ENCODE measurements at regions not wholly inside any gene's neighbourhood (a gene's known extent, or its start where the extent isn't known, plus 50 kb on each side); places are given as distances from the start of the nearest gene placed in this dataset.

DNA sequence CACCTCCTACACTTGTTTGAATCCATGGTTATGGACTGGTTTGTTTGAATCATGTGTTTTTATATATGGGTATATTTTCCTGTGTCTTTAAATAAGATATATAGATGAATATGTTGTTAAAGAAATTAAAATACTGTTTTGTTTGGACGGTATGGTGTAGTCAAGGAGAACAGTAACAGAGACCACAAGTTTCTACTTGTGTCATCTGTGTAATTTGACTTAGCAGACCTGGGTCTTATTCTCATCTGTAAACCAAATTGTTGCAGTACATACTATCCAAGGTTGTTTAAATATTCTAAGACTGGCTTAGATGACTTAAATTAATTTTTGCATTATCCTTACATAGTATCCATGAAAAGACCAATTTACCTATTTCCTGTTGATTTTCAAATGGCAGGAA lies 361.1 kb upstream of the SLITRK1 start:
- no peak for FAIRE-seq

DNA sequence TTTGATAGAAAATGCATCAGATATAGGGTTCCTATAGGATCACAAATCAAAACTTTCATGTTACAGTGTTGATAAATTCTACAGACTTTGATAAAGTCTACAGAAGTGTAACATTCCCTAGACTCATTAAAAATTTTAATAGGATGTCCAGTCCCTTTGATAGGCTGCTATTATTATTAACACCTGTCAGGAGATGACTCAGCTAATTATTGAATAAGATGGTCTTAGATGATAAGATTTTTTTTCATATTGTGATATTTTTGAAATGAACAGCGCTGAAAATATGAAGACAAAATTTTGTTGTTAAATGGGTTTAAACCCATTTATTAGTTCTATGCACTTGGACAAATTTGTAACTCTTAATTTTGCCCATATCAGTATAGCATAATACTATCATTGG lies 356.8 kb upstream of the SLITRK1 start:
- FAIRE-seq = no peak

DNA sequence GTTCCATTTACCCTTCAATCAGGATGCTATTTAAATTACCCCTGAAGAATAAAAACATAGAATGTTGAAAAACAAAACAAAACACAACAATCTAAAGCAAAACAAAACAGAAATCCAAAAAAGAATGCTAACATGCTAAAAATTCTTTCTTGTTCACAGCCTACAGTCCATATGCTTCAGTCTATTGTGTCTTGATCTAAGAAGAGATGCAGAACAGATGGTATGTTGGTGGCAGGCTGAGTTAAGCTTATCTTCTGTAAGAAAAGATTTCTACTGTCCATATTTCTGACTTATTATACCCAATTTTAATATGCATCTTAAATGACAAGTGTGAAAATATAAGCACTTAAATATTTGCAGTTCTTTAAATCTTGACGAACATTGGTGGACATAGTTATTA lies 356.1 kb upstream of the SLITRK1 start:
- no peak for FAIRE-seq

DNA sequence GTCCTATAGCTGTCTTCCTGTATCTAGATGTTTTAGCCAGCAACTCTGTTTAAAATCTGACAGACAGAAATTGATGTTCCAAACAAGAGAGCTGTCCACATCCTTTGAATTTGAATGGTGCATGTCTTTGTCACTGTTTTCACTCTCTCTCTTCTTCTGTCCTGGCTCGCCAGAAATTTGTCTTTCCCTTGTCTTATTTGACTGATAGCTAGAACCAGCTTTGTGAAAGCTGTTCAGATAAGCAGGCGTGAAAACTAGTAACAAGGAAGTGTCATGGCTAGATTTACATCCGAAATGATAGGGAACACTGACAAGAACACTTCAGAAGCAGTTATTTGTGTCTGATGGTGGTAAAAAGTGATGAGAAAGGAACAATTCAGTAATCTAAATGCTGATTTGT lies 354.9 kb upstream of the SLITRK1 start:
- no peak for FAIRE-seq

DNA sequence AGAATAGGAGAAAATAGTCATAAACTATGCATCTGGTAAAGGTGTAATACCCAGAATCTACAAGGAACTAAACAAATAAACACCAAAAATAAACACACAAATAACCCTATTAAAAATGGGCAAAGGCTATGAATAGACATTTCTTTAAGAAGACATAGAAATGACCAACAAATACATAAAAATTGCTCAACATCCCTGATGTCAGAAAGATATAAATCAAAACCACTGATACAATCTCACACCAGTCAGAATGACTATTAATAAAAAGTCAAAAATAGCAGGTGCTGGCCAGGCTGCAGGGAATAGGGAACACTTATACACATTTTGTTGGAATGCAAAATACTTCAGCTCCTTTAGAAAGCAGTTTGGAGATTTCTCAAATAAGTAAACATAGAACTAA lies 352.1 kb upstream of the SLITRK1 start:
- FAIRE-seq = no peak

DNA sequence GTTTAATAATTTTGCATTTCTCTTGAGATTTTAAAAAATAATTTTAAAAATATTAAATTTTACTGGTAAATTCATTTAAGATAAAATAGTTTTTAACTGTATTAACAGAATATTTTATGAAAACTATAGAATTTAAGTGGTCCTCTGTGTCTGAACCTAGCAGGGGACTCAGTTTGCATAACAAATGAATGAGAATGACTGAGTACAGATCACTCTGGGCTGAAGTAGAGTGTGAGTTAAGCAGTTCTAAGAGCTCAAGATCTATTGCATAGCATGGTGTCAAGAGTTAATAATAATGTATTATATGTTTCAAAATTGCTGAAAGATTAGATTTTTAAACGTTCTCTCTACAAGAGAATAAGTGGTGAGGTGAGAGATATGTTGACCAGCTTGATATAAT lies 348.3 kb upstream of the SLITRK1 start:
- FAIRE-seq = no peak

DNA sequence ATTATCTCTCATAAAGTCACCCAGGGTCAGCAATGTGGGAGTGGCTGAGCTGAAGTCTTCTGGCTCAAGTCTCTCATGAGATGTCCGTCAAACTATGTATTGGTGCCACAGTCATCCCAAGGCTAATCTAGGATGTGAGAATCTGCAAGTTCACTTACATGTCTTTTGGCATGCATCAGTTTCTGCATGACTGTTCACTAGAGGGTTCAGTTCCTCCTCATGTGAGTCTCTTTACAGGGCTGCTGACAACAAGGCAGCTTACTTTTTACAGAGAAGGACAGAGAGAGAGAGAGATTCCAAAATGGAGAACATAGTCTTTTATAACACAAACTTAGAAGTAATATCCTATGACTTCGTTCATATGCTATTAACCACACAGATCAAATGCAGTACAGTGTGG lies 328.8 kb upstream of the SLITRK1 start:
- FAIRE-seq = no peak

DNA sequence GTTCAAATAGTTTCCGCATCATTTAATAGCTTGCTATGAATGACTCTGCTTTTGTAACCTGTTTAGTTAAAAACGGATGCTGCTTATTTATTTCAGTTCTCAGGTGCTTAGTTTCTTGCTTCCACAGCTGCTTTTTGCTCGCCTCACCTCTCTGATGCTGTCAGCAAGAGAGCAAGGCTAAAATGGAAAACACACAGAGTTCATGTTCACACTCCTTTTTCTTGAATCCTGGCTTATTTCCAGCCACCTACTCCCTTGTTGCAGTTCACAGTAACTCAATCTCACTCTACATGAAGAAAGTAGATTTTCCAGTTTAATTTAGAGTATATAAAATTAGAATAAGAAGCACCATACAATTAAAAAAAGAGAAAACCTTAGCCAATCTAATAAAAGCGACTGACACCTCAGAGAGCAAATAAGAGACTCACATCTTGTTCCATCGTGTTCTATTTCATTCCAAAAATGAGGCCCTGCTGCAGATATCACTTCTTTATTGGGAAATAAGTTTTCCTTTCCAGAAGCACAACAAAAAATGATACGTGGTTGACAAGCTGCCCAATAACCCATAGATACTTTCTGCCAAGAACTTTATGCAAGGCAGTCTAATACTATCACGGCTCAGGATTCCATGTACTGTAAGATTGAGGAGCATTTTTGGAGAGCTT lies 326.1 kb upstream of the SLITRK1 start:
- no peak for FAIRE-seq

DNA sequence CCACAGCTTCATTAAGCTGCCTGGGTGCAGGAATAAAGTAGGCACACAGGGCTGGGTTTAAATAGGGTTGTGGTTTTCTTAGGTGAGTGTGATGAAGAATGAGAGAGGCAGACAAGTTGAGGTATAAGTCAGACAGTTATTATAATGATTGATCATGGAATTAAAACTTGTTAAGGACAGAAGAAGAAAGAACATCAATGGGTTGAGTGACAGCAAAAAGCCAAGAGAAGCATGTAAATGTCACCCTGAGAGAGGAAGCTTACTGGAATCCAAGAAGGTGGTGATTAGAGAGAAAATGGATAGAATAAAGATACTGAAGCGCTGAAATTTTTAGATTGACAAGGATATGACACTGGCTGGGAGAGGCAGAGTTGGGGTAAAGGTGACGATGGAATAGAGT lies 325.2 kb upstream of the SLITRK1 start:
- FAIRE-seq = no peak

DNA sequence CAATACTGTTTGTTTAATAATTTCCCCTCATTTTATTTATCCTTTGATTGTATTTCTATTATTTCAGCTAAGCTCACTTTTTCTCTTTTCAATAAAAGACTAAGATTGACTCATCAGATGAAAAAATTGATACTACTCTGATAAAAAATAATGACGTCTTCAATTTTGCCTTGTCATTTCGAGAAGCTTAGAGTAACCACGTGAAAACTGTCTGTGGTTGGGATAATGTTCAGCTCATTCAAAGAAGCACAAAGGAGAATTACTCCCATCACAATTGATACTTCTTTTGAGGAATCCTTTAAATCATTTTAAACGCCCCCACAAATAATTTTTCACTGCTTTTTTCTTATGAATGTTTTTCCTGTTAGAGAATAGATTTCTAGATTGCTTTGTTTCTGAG lies 318.7 kb upstream of the SLITRK1 start:
- no peak for FAIRE-seq

DNA sequence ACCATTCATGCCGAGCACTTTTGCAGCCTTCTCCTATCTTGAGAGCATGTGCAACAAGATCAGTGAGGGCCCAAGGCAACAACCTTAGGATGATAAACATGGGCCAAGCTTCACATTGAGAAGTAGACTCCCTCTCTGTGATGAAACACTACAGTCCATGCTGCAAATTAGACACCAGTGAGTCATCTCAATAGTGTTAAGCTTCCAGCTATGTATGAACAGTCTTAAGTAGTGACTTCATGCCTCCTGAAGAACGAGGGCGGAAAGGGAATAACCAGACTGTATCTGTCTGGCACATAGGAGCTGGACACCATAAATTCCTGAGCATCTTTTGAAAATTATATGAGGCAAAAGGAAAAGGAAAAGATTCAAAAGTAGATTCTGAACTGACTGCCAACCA lies 309.9 kb upstream of the SLITRK1 start:
- no peak for FAIRE-seq

DNA sequence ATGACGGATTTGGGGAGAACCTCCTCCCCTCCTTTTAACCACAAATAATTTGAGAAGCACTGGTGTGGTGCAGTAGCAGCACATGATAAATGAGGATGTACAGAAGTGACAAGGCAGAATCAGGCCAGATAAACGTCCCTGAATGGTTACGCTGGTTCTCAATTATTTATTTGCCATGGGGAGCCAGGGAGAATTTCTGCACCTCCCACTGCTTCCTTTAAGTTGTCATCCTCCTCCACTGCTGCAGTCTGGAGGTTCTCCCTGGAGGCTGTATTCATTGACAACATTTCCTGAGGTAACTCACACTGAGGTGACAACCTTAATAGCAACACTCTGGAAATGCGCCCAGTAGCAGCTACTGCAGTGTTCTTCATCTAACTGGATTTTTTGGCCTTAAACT lies 308.9 kb upstream of the SLITRK1 start:
- no peak for FAIRE-seq

DNA sequence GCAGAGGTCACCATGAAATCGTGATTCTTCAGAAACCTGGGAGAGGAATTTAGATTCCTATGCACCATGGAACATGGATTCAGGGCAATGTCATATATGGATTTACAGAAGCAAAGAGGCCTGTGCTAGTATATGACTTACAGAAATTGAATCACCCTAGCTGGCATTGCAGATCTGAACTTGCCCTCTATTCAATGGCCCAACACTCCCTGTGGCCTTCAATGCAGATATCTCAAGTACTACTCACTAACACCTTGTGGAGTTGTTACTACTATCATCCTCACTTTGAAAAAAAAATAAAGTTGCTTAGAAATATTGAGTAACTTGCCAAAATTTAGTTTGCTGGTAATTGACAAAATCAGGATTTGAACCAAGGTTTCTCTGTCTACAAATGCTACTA lies 305.4 kb upstream of the SLITRK1 start:
- no peak for FAIRE-seq

DNA sequence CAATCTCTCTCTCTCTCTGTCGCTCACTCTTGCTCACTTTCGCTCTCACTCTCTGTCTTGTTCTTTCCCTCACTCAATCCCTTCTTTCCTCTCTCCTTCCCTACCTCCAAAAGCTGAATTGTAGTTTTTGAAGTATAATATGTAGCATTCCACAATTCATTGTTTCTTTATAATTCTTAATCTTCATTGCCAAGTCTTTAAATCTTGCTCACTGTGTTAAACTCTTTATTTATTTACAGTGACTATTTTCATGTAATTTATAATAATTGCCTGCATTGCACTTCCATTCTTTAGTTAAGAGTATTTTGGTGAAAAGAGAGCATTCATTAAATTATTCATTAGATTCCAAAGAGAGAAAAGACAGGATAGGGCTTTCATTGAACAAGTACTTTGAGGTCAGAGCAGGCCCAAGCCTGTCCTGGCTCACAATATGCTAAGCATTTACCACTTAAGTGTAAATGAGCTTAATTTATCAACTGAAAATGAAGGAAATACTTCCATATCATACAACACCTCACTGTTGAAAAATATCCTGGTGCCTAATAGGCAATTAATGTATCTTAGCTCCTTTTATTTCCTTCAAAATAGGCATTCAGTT lies 257.4 kb upstream of the SLITRK1 start:
- no peak for FAIRE-seq

DNA sequence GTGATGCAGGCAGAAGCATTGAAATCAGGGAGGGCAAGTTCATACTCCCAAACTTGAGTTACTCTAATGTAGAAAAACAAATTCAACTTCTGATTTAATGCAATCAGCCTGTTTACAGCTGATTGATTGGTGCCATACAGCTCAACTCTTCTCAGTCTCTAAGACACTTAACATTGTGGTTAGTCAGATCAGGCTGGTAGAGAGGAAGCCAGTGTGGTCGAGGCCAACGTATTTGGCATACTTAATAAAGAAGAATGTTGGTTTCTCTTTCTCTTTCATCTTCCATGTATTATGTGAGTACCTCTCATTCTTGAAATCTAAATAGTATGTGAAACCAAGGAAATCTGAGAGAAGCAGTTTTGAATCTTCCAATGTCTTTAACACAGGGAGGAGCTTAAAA lies 255.0 kb upstream of the SLITRK1 start:
- no peak for FAIRE-seq

DNA sequence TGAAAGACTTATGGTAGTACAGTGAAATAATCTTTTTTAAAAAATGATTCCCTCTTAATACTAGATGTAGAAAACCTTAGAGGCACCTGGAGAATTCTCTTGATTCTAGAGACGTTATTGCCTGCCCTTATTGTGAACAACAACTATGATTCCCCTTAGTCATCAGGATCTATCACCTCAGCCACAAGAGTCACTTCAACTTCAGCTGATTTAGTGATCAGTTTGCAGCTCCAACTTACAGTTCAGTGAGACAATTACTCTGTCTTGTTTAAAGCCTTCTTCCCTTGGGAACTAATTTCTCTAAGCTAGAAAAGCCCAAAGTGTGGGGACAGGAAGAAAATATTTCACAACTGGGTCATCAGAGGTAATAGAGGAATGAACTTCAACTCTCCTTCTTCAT lies 254.3 kb upstream of the SLITRK1 start:
- no peak for FAIRE-seq

DNA sequence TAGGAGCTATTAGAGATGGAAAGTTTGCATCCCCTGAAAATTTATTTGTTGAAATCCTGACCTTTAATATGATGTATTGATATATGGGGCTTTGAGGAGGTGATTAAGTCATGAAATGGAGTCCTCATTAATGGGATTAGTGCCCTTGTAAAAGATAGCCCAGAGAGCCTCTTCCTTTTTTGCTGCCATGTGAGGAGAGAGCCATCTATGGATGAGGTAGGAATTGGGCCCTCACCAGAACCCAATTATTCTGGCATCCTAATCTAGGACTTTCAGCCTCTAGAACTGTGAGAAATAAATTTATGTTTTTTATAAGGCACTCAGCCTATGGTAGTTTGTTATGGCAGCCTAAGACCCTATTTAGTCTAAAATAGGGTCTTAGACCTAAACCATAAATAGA lies 250.2 kb upstream of the SLITRK1 start:
- FAIRE-seq = no peak

DNA sequence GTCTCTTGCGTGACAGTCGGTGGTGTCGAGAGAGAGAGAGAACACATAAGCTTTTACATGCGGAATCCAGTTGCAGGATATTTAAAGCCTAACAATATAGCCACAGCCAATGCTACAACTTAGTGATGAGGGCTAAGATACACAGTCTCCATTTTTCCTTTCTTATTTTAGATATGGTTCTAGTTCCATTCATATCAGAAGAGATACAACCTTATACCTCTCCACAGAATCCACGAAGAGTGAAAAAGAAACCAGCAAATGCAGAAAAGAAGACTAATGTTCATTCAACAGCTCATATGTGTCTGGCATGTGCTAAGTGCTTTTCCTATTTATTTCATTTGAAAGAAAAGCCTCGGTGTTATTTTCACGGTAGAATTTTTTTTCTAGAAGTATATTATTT lies 249.0 kb upstream of the SLITRK1 start:
- FAIRE-seq = no peak

DNA sequence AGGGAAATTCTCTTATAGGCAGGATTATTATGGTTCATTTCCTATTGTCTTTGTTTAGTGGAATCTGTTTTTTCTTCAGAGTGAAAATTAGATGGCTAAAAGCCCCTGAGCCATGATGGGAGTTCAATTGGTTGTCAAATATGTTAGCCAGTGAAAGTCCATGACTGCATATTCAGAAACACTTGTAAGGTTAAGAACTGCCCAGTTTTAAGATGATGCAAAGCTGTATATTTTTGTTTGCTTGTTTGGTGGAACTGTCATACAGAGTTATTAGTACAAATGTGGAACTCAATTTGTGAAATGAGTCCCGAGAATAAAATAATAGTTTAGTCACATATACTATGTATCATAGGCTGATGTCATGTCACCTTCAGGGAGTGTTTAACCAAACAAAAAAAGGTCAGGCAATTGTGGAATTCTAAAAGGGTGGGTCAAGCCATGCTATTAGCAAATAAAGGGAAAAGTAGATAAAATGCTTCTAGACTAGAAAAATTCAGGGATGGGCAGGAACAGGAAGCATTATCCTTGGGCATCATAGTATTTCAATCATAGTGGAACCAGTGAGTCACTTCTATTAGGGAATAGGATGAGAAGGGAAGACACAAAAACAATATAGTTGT lies 248.3 kb upstream of the SLITRK1 start:
- FAIRE-seq = no peak

DNA sequence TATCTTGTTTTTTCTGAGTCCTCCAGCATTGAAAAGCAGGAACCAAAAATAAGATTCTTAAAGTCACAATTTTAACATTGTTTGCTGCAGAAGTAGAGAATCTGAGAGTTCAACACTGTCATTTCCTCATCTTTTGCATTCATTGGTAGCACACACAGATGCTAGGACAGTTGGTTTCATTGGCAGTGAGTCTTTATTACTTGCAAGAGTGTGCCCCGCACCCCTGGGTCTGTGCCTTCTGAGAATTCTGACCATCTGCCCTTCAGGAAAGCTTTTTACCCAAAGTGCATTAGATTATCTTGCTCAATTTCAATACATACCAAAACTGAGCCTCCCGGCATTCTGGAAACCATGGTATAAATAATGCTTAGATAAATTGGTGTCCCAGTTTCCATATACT lies 247.7 kb upstream of the SLITRK1 start:
- no peak for FAIRE-seq

DNA sequence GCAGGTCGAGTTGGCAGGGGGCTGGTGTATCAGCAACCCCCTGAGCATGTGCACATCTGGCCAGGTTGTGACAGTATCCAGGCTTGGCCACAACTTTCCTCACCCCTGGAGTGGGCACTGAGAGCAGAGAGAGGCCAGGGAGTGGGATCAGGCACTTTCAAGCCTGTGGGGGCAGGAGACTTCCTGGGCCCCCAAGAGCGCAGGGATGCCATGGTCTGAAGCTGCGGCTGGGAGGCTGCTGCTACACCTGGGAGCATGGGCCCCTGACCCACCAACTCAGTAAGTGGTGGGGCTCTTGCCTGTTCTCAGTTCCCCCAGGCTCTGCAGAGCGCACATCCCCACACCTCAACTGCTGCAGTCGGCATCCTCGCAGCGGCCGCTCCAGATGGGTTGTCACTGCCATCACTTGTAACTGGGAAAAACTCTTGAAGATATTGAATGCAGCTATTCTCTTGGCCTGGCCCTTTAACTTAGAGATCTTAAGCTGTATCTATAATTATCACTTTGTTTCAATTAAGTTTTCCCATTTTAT lies 245.4 kb upstream of the SLITRK1 start:
- no peak for FAIRE-seq

DNA sequence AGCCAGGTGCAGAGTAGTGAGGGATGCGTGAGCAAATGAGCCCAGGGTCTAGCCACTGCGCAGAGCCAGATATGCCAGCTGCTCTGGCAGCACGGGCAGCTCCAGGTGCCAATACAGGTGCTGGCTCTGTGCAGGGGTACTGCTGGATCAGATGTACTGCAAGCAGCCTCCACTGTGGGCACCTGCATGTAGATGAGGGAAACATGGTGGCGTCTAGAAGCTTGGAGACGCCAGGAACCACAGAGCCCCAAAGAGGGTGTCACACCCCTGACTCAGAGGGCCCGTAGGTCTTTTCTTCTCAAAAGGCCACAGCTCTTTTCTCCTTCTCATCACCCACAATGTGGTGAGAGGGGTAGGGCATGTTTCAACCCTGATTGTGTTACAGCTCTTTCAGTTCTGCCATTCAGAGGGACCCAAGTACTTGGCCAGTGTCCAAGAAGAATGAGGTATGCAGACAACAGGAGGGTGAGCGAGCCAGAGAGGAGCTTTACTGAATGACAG lies 244.4 kb upstream of the SLITRK1 start:
- FAIRE-seq = no peak

DNA sequence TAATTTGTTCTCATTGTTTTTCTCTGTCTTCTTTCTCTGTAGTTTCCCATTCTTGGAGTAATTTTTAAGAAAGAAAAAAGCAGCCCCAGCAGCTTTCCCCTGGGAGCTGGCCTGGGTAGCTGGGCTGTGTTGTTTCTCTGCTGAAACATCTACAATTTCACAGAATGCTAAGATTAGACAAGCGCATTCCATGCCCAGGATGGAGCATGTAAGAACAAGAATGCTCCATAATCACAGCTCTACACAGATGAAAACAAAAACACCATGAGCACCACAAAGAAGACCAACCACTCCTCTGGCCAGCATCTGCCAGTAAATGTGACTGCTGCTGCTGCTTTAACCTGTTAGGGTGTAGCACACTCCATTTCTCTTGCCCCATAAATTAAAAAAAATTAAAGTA lies 239.2 kb upstream of the SLITRK1 start:
- no peak for FAIRE-seq

DNA sequence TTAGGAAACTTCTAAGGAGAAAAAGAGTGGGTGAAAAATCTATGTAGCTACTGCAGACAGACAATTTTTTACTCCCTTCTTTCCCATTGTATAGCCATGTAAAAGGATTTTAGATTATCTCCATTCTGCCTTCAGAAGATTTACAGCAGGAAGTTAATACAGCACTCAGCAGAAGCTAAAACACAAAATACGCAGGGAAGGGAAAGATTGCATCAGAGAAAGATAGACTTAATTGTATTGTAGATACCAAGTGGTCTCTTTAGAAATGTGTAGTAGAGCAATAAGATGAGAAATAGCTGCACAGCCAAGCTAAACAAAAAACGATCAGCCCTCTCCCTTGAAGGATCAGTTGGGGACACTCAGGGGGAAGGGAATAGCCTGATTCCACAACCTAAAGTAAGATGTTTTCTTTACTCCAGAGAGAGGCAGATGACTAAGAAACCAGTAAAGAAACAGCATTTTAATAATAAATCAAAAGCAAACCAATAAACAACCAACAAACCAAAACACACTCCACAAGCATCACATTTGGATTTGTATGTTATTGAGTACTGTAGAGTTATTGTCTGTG lies 236.7 kb upstream of the SLITRK1 start:
- FAIRE-seq = no peak
